D721Med (cell line): ENCODE measurements at regions not wholly inside any gene's neighbourhood (a gene's known extent, or its start where the extent isn't known, plus 50 kb on each side); places are given as distances from the start of the nearest gene placed in this dataset.

ENCODE experiments used
- DNase-seq: peaks from one replicate; pipeline ENCODE4 v3.0.0; 2011; ENCODE audit warnings: low spot score; ENCODE audit not compliant: insufficient read length
- FAIRE-seq: peaks from 2 replicates; lab custom pipeline; 2011; peaks lifted over from hg19 to GRCh38; lab: Jason Lieb, UNC
- TF ChIP-seq, protein P1 (sequence below): IDR thresholded peaks from 2 replicates; pipeline ENCODE4 v1.5.1; 2012; ENCODE audit warnings: mild to moderate bottlenecking, control low read depth; ENCODE audit not compliant: insufficient read depth; ENCODE audit errors: missing control alignments

DNA sequence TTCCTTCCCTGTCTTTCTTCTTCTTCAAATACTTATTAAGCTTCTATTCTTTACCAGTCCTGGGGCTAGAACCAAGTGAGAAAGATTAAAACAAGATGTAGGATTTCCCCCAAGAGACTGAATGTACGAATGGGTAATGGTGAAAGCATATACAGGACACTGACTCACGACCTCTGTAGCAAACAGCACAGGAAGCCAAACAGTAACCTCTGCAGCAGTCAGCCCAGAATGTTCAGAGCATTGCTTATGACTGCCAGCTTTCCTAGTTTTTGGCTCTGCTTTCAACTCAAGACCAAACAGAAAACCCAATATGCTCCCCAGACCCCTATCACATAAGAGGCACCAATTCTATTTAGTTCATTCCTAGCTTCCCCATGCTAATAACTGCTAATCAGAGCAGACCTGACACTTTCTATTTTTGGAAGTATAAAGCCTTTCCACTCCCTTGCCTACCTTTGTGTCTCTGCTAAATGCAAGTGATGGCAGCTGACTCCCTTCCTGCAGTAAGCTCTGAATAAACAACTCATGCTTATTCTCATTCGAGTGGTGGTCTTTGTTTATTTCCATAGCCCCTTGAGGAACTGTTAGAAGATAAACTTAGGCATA, 690.6 kb downstream of the EPM2A start:
- TF ChIP-seq, protein P1, sequence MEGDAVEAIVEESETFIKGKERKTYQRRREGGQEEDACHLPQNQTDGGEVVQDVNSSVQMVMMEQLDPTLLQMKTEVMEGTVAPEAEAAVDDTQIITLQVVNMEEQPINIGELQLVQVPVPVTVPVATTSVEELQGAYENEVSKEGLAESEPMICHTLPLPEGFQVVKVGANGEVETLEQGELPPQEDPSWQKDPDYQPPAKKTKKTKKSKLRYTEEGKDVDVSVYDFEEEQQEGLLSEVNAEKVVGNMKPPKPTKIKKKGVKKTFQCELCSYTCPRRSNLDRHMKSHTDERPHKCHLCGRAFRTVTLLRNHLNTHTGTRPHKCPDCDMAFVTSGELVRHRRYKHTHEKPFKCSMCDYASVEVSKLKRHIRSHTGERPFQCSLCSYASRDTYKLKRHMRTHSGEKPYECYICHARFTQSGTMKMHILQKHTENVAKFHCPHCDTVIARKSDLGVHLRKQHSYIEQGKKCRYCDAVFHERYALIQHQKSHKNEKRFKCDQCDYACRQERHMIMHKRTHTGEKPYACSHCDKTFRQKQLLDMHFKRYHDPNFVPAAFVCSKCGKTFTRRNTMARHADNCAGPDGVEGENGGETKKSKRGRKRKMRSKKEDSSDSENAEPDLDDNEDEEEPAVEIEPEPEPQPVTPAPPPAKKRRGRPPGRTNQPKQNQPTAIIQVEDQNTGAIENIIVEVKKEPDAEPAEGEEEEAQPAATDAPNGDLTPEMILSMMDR, result no peak
- DNase-seq (no peak), FAIRE-seq (no peak)

DNA sequence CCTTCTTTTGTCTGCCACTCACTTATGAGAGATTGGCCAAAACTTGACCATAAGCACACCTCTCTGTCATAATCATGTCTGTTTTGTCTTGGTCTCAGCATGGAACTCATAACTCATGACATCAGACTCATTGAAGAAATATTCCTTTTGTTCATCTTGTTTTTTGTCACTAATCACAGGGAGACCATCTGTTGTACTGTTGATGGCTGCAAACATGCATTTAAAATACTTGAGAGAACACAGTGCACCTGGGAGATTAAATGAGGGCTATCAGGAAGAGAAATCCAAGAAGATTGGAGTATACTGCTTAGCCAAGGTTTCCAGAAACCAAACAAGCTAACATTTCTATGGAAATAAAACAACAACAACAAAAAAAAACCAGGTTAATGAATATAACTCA, 689.7 kb downstream of the EPM2A start:
- no peak for FAIRE-seq

DNA sequence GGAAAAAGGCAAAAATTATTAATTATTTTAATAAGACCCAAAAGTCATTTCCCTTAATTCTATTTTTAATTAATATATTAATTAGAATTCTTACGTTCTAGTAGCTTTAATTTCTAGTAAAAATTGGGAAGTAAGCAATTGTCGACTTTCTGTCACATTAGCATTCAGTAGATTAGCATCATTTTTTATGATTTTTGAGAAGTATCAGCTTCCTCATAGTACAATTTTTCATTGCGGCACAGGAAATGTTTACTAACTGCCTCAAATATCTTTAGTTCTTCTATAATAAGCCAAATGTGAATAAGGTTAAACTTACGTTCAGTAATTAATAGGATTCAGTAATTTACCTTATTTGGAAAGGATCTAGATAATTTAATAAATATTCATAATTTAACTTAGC, 687.4 kb downstream of the EPM2A start:
- no peak for FAIRE-seq

More for the DNA sequence above, 689.7 kb downstream of the EPM2A start:
- TF ChIP-seq, protein P1, result no peak
- no peak for DNase-seq

DNA sequence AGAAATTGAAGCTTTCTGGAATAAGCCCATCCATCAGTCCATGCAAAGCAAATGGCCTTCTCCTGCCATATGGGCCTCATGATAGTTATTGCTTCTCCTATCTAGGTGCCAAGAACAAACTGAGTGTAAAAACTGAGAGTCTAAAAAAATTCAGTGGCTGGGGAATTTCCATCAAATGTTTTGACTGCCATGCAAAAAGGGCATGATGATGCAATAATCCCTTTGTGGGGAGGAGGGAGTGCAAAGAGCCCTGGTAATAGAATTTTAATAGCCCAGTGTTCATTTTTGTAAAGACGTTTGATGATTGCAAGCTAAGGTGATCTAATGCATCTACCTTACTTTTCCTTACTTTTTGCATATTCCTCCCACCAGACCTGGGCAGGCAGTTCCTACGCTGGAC, 683.7 kb downstream of the EPM2A start:
- FAIRE-seq (no peak), DNase-seq (no peak)
- TF ChIP-seq, protein P1, result no peak

More for the DNA sequence above, 687.4 kb downstream of the EPM2A start:
- TF ChIP-seq, protein P1, result no peak
- no peak for DNase-seq

DNA sequence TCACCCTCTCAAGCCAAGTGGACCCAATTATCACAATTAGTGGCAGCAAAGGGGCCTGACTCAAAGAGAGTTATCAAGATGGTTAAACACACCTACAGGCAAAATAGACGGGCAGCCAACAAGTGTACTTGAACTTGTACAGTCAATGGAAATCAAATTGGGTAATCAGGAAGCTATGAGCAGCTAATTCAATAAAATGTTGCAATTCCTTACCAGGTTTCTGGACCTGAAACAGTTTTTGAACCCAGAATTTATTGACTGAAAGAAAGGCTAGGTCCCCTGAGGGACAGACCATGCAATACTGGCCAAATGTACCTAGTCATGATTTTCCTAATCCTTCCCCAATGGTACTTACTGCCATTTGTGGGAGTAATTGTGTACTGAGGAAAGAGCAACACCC, 679.8 kb downstream of the EPM2A start:
- TF ChIP-seq, protein P1, result no peak
- no peak for FAIRE-seq
- no peak for DNase-seq

DNA sequence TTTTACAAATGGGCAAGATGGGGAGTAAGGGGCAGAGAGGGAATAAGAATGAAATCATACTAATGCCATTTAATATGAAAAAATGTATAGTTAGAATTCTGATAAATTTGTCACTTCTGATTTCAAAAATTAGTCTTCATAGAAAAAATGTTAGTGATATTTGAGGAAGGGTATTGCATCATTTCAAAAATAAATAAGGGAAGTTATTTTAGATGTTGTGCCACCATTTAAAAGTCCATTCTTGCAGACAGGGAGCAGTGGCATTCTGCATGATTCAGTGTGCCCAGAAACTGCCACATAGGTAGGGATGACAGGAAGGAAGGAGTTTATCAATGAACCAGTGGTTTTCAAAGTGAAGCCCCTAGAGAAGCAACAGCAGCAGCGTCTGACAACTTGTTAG, 674.6 kb downstream of the EPM2A start:
- no peak for FAIRE-seq
- DNase-seq, result no peak
- TF ChIP-seq, protein P1, result no peak

DNA sequence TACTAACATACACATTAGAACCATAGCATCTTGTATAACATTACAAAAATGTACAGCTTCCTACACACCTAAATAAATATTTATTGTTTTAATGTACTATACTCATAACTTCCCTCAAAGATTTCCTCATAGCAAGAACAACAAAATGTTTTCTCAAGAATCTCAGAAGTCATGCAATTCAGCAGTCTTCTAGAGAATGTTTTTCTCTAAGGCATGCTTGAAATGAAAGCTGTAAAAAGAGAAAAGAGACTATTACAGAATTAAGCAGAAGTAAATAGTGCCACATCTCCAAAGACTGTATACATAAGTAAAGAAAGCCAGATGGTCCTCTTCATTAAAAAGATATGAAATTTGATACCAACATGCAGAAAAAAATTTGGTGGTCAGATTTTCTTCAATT, 672.2 kb downstream of the EPM2A start:
- TF ChIP-seq, protein P1, result no peak
- DNase-seq (no peak), FAIRE-seq (no peak)
